ENCODE measurements at regions not wholly inside any gene's neighbourhood (a gene's known extent, or its start where the extent isn't known, plus 50 kb on each side); places are given as distances from the start of the nearest gene placed in this dataset.

GRCh38 chr9:7342736-7343135 is 456.8 kb downstream of the DMAC1 start:
- no peaks in the 10 kb centered on the region for H3K9me3 Mint-ChIP-seq
- no peaks in the 10 kb centered on the region for H3K4me1 Mint-ChIP-seq (ENCODE audit: low read depth)
- H3K27ac Mint-ChIP-seq, result no peak overlapping the region
- no peak for DNase-seq
- peaks cover 11% of the 10 kb centered on the region for H3K27me3 Mint-ChIP-seq (ENCODE audit: low read depth)
- no peaks in the 10 kb centered on the region for H3K36me3 Mint-ChIP-seq (ENCODE audit: low read depth)
- no peak overlapping the region for H3K4me3 Mint-ChIP-seq
- intact Hi-C loops (cut with micrococcal nuclease), result no loop called here
- CTCF ChIA-PET, result interaction anchor here (0.7 kb wide), 1 partner anchor 515 kb away, joined by 3 read pairs; no protein-coding TSS in a partner anchor

DNA sequence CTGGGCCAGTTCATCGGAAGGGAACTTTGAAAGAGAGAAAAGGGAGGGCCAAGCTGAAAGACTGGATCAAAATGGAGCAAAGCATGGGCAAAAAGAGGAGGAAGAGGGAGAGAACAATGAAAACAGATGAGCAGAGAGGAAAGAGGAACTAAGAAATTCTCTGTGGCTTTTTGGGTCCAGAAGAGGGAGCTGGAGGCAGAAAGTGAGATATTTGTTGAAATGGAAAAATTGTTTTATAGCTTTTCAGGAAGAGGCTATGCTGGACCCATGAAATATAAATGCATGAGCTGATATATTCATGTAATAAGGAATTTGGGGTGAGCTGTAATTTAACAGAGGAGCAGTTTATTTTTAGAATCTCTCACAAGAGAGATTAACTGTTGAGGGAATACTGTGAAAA is 457.3 kb downstream of the DMAC1 start:
- H3K36me3 Mint-ChIP-seq (ENCODE audit: low read depth), result no peaks in the 10 kb centered on the region
- CTCF ChIA-PET, result interaction anchor here (0.7 kb wide), 1 partner anchor 515 kb away, joined by 3 read pairs; no protein-coding TSS in a partner anchor
- H3K4me3 Mint-ChIP-seq, result no peak overlapping the region
- no peaks in the 10 kb centered on the region for H3K9me3 Mint-ChIP-seq
- no peaks in the 10 kb centered on the region for H3K4me1 Mint-ChIP-seq (ENCODE audit: low read depth)
- H3K27me3 Mint-ChIP-seq (ENCODE audit: low read depth), result peaks cover 14% of the 10 kb centered on the region
- no peak for DNase-seq
- H3K27ac Mint-ChIP-seq, result no peak overlapping the region
- intact Hi-C loops (cut with micrococcal nuclease), result no loop called here

DNA sequence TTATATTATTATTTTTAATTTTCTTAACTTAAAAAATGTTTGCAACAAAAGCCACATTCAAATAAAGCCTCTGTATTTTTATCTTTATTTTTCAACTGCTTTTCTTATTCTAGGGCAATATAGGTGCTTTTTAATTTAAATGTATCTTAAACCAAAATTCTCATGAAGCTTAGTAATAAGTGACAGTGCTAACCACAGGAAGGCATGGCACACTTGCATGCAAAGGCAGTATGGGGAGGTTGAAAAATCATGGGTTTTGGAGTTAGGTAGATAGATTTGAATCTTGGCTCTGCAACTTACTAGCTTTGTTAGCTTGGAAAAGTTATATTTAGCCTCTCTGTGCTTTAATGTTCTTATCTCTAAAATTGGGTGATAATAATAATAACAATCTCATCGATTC is 458.0 kb downstream of the DMAC1 start:
- no peak overlapping the region for H3K4me3 Mint-ChIP-seq
- H3K27ac Mint-ChIP-seq, result no peak overlapping the region
- H3K36me3 Mint-ChIP-seq (ENCODE audit: low read depth), result no peaks in the 10 kb centered on the region
- H3K9me3 Mint-ChIP-seq, result no peaks in the 10 kb centered on the region
- CTCF ChIA-PET, result no interaction called here
- H3K27me3 Mint-ChIP-seq (ENCODE audit: low read depth), result peaks cover 16% of the 10 kb centered on the region
- intact Hi-C loops (cut with micrococcal nuclease), result no loop called here
- no peak for DNase-seq
- H3K4me1 Mint-ChIP-seq (ENCODE audit: low read depth), result no peaks in the 10 kb centered on the region

DNA sequence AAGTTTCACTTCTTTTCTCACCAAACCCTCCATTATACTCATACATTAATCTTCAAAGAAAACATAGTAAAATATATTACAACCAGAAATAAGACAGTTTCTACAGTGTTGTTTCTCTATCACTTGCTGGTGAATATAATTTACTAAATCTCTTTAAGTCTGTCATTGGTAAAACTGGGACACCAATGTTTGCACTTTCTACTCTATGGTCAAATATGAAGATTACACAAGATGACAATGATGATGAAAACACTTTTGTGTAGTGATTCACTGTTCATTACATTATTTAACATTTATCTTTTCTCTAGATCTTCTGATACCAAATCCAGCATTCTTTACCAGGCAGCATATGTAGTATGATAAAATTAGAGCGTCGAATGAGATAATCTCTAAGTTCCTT is 459.1 kb downstream of the DMAC1 start:
- Mint-ChIP-seq H3K36me3 (ENCODE audit: low read depth) (no peaks in the 10 kb centered on the region), H3K4me3 (no peak overlapping the region), H3K4me1 (ENCODE audit: low read depth) (no peaks in the 10 kb centered on the region), H3K27me3 (ENCODE audit: low read depth) (peaks cover 20% of the 10 kb centered on the region), H3K9me3 (no peaks in the 10 kb centered on the region), H3K27ac (no peak overlapping the region)
- CTCF ChIA-PET, result interaction anchor here (0.6 kb wide), 1 partner anchor 339 kb away, joined by 4 read pairs; no protein-coding TSS in a partner anchor
- intact Hi-C loops (cut with micrococcal nuclease), result no loop called here
- DNase-seq, result no peak

DNA sequence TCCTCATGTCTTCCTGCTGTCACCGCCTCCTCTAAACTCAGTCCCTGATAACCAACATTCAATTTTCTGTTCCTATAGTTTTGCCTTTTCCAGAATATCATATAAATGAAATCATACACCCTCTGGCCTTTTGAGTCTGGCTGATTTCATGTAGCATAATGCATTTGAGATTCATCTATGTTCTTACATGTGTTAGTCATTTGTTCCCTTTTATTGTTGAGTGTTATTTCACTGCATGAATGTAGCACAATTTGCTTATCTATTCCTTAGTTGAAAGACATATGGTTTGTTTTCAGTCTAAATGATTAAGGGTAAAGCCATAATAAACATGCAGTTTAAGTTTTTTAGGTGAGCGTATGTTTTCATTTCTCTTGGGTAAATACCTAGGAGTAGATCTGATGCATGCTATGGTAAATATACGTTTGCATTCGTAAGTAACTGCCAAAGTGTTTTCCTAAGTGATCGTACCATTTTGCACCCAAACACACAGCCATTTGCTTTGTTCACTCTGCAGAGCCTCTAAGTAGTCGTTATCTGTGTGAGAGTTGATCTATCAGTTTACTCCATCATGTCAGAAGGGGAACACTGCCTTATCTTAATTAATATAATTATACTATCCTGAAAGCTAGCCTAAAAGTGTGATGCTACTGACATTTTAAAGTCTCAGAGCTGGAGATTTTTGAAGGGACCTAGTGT is 460.8 kb downstream of the DMAC1 start:
- Mint-ChIP-seq H3K4me3 (no peak overlapping the region), H3K27ac (no peak overlapping the region), H3K27me3 (ENCODE audit: low read depth) (peaks cover 15% of the 10 kb centered on the region), H3K36me3 (ENCODE audit: low read depth) (no peaks in the 10 kb centered on the region), H3K4me1 (ENCODE audit: low read depth) (no peaks in the 10 kb centered on the region), H3K9me3 (no peaks in the 10 kb centered on the region)
- CTCF ChIA-PET, result no interaction called here
- DNase-seq, result no peak
- intact Hi-C loops (cut with micrococcal nuclease), result no loop called here

DNA sequence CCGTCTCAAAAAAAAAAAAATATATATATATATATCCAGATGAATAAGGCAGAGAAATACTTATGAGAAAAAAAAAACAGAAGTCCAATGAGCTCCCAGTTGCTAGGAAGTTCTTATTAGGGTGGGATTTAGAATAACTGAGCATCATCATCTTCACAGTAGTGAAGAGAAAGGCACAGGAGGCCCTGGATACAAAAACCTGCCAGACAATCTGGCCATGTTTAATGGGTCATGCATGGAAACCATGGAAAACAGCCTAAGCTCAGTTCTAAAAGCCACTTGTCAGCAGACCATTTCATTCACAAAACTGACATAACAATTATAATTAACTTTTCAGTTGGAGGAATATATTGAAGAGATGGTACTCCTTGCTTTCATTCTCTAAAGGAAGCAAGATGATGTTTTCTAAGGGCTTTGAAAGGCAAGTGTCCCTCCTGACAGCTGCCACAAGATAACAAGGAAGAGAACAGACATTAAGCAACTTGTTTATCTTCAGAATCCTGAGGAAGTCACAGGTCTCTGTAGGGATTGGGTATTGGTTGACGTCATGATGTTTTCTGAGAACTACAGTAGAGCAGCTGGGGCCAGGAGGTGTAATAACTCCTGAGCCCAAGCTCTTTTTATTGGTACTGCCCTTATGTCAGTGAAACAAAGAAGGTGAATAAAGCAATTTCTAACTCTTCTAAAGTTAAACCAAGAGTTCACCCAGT is 463.1 kb downstream of the DMAC1 start:
- intact Hi-C loops (cut with micrococcal nuclease), result no loop called here
- DNase-seq, result no peak
- no peaks in the 10 kb centered on the region for H3K9me3 Mint-ChIP-seq
- H3K27ac Mint-ChIP-seq, result no peak overlapping the region
- H3K4me3 Mint-ChIP-seq, result no peak overlapping the region
- peaks cover 11% of the 10 kb centered on the region for H3K27me3 Mint-ChIP-seq (ENCODE audit: low read depth)
- no peaks in the 10 kb centered on the region for H3K4me1 Mint-ChIP-seq (ENCODE audit: low read depth)
- CTCF ChIA-PET, result no interaction called here
- H3K36me3 Mint-ChIP-seq (ENCODE audit: low read depth), result no peaks in the 10 kb centered on the region

- no peaks in the 10 kb centered on the region for H3K9me3 Mint-ChIP-seq
- no peaks in the 10 kb centered on the region for H3K4me1 Mint-ChIP-seq (ENCODE audit: low read depth)
- intact Hi-C loops (cut with micrococcal nuclease), result no loop called here
- no peak overlapping the region for H3K27ac Mint-ChIP-seq
- no peaks in the 10 kb centered on the region for H3K36me3 Mint-ChIP-seq (ENCODE audit: low read depth)
- CTCF ChIA-PET, result no interaction called here
- H3K27me3 Mint-ChIP-seq (ENCODE audit: low read depth), result peaks cover 9% of the 10 kb centered on the region
- DNase-seq, result no peak
- no peak overlapping the region for H3K4me3 Mint-ChIP-seq
Observed at GRCh38 chr9:7333719-7334118, 465.9 kb downstream of the DMAC1 start.

DNA sequence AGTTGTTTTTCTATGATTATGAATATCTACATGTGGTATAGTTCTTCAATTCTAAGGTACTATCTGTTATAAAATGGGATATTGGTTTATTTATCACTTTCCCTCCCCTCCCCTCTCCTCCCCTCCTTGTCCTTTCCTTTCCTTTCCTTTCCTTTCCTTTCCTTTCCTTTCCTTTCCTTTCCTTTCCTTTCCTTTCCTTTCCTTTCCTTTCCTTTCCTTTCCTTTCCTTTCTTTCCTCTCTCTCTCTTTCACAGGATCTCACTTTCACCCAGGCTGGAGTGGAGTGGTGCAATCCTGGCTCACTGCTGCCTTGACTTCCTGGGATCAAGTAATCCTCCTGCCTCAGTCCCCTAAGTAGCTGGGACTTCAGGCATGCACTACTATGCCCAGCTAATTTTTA is 466.8 kb downstream of the DMAC1 start:
- Mint-ChIP-seq H3K4me3 (no peak overlapping the region), H3K4me1 (ENCODE audit: low read depth) (no peaks in the 10 kb centered on the region), H3K27ac (no peak overlapping the region), H3K36me3 (ENCODE audit: low read depth) (no peaks in the 10 kb centered on the region), H3K9me3 (no peaks in the 10 kb centered on the region), H3K27me3 (ENCODE audit: low read depth) (peaks cover 9% of the 10 kb centered on the region)
- CTCF ChIA-PET, result no interaction called here
- intact Hi-C loops (cut with micrococcal nuclease), result no loop called here
- no peak for DNase-seq

DNA sequence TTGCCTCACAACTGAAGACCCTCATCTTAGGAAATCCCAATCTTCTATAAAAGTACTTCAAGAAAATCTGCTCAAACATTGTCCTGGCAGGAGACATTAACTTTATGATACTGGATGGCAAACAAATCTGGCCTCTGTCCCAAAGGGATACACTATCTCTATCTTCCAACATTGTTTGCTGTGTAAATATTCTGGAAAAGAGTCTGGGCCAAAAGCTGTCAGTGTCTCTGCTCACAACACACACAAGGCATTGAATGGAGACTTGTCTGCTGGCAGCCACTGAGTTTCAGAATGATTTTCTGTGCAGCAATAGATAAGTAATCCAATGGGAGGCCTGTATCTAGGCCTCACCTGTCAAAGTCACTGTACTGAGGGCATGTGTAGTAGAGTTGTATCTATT is 471.1 kb downstream of the DMAC1 start:
- H3K4me3 Mint-ChIP-seq, result no peak overlapping the region
- H3K36me3 Mint-ChIP-seq (ENCODE audit: low read depth), result no peaks in the 10 kb centered on the region
- H3K4me1 Mint-ChIP-seq (ENCODE audit: low read depth), result no peaks in the 10 kb centered on the region
- H3K27me3 Mint-ChIP-seq (ENCODE audit: low read depth), result peaks cover 2% of the 10 kb centered on the region
- no peak overlapping the region for H3K27ac Mint-ChIP-seq
- no peak for DNase-seq
- intact Hi-C loops (cut with micrococcal nuclease), result no loop called here
- H3K9me3 Mint-ChIP-seq, result no peaks in the 10 kb centered on the region
- CTCF ChIA-PET, result no interaction called here

DNA sequence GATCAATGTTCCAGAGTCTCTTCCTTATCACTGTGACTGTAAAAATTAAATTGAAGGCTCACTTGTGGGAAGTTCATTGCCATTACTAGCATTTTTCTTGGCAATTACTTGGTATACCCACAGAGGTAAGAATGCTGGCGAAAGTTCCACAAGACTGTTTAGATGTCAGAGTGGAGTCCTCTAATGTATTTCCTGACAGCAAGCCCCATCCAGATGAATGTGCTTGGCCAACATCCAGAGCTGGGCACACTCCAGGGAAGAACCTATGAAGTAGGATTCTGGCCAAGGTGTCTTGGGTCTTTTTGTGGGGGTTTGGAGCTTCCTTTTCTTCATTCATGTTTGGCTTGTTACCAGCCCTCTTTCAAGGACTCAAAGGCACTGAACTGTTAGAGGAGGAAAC is 473.6 kb downstream of the DMAC1 start:
- Mint-ChIP-seq H3K27me3 (ENCODE audit: low read depth) (peaks cover 2% of the 10 kb centered on the region), H3K36me3 (ENCODE audit: low read depth) (no peaks in the 10 kb centered on the region)

DNA sequence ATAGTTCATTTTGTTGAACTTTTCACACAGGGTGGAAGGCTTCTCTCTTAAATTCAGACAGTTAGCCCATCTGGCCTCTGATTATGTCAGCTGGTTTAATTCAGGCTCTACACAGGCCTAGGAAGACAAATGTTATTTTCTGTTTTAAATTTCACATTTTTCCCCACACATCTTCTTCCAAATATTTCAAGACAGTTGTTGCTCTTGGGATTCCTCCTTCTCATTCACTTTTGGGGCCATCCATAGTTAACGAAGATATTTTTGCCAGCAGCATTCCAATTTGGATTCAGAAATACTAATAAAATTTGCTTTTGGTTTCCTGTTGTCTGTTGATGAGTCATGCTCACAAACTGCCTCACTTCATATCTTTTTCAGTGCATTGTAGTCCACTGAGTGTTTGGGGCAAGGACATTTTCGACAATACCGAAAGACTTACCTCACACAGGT is 475.4 kb downstream of the DMAC1 start:
- Mint-ChIP-seq H3K4me3 (no peak overlapping the region), H3K9me3 (no peaks in the 10 kb centered on the region), H3K27me3 (ENCODE audit: low read depth) (peaks cover 2% of the 10 kb centered on the region), H3K27ac (no peak overlapping the region), H3K4me1 (ENCODE audit: low read depth) (no peaks in the 10 kb centered on the region), H3K36me3 (ENCODE audit: low read depth) (no peaks in the 10 kb centered on the region)
- no peak for DNase-seq
- CTCF ChIA-PET, result no interaction called here
- intact Hi-C loops (cut with micrococcal nuclease), result no loop called here

More for the DNA sequence above, 473.6 kb downstream of the DMAC1 start:
- Mint-ChIP-seq H3K9me3 (no peaks in the 10 kb centered on the region), H3K4me3 (no peak overlapping the region), H3K27ac (no peak overlapping the region), H3K4me1 (ENCODE audit: low read depth) (no peaks in the 10 kb centered on the region)
- intact Hi-C loops (cut with micrococcal nuclease), result no loop called here
- CTCF ChIA-PET, result no interaction called here
- no peak for DNase-seq

GRCh38 chr9:7320841-7321240 is 478.7 kb downstream of the DMAC1 start:
- peaks cover 6% of the 10 kb centered on the region for H3K27me3 Mint-ChIP-seq (ENCODE audit: low read depth)
- CTCF ChIA-PET, result no interaction called here
- intact Hi-C loops (cut with micrococcal nuclease), result no loop called here
- H3K27ac Mint-ChIP-seq, result no peak overlapping the region
- DNase-seq, result no peak
- no peaks in the 10 kb centered on the region for H3K36me3 Mint-ChIP-seq (ENCODE audit: low read depth)
- no peaks in the 10 kb centered on the region for H3K9me3 Mint-ChIP-seq
- no peak overlapping the region for H3K4me3 Mint-ChIP-seq
- no peaks in the 10 kb centered on the region for H3K4me1 Mint-ChIP-seq (ENCODE audit: low read depth)

GRCh38 chr9:7320139-7320538 is 479.4 kb downstream of the DMAC1 start:
- Mint-ChIP-seq H3K4me1 (ENCODE audit: low read depth) (no peaks in the 10 kb centered on the region), H3K36me3 (ENCODE audit: low read depth) (no peaks in the 10 kb centered on the region), H3K27ac (no peak overlapping the region), H3K4me3 (no peak overlapping the region), H3K27me3 (ENCODE audit: low read depth) (peaks cover 6% of the 10 kb centered on the region), H3K9me3 (no peaks in the 10 kb centered on the region)
- intact Hi-C loops (cut with micrococcal nuclease), result no loop called here
- no peak for DNase-seq
- CTCF ChIA-PET, result no interaction called here
